SU-DHL-6 (cell line): ENCODE measurements at regions not wholly inside any gene's neighbourhood (a gene's known extent, or its start where the extent isn't known, plus 50 kb on each side); places are given as distances from the start of the nearest gene placed in this dataset.

Experiments
- H2AFZ ChIP-seq: fragments of 200-600 bp; sonication (generic); 2 replicates; pipeline ENCODE4 v1.6.1; 2014; ENCODE audit warnings: low read depth, mild to moderate bottlenecking, moderate library complexity, mixed read lengths, antibody characterized with exemption, low read length; ENCODE audit not compliant: severe bottlenecking
- H3F3A ChIP-seq: fragments of 200-600 bp; shearing (Covaris generic); 2 replicates; pipeline ENCODE4 v1.6.0; 2016; ENCODE audit warnings: antibody characterized with exemption, mild to moderate bottlenecking; ENCODE audit not compliant: insufficient read depth
- H3K27ac ChIP-seq: fragments of 200-600 bp; sonication (generic); 2 replicates; pipeline ENCODE4 v1.5.1; 2016; ENCODE audit warnings: low read depth, mild to moderate bottlenecking, low read length, moderate library complexity, mixed read lengths
- H3K27me3 ChIP-seq: fragments of 200-600 bp; sonication (generic), shearing (Covaris generic); 2 replicates; pipeline ENCODE4 v1.6.0; 2014; ENCODE audit warnings: mild to moderate bottlenecking, low read length
- H3K36me3 ChIP-seq: fragments of 200-600 bp; sonication (generic); 2 replicates; pipeline ENCODE4 v1.6.1; 2014; ENCODE audit warnings: mild to moderate bottlenecking, low read length, mixed read lengths
- H3K4me2 ChIP-seq: fragments of 300-600, 200-600 bp; shearing (Covaris generic), sonication (generic); 2 replicates; pipeline ENCODE4 v1.6.0; 2014; ENCODE audit warnings: low read length, low read depth, mild to moderate bottlenecking; ENCODE audit not compliant: poor library complexity, severe bottlenecking
- H3K4me3 ChIP-seq: fragments of 200-600 bp; sonication (generic); 2 replicates; pipeline ENCODE4 v1.5.1; 2014; ENCODE audit warnings: antibody characterized with exemption, low read length, mild to moderate bottlenecking, mixed read lengths; ENCODE audit not compliant: insufficient read depth, poor library complexity, severe bottlenecking
- H3K79me2 ChIP-seq: fragments of 200-600 bp; sonication (generic); 2 replicates; pipeline ENCODE4 v1.6.1; 2014; ENCODE audit warnings: mild to moderate bottlenecking, low read length, moderate library complexity; ENCODE audit not compliant: insufficient read depth
- H3K9ac ChIP-seq: fragments of 200-600 bp; sonication (generic); 2 replicates; pipeline ENCODE4 v1.7.0; 2014; ENCODE audit warnings: mild to moderate bottlenecking, low read length
- H3K9me2 ChIP-seq: fragments of 200-600 bp; sonication (generic); replicated peaks from 2 replicates; pipeline ENCODE4 v1.6.1; 2014; ENCODE audit warnings: low read length; ENCODE audit not compliant: insufficient read depth
- H3K9me3 ChIP-seq: fragments of 200-600 bp; sonication (generic); 2 replicates; pipeline ENCODE4 v1.6.1; 2014; ENCODE audit warnings: low read length, mixed read lengths; ENCODE audit not compliant: insufficient read depth
- H4K20me1 ChIP-seq: fragments of 200-600 bp; sonication (generic); 2 replicates; pipeline ENCODE4 v1.6.1; 2014; ENCODE audit warnings: low read depth, mild to moderate bottlenecking, antibody characterized with exemption, low read length, moderate library complexity, mixed read lengths
- EZH2phosphoT487 ChIP-seq: fragments of 200-600 bp; sonication (generic), shearing (Covaris generic); conservative IDR thresholded peaks from 2 replicates; pipeline ENCODE4 v1.6.1; 2018; ENCODE audit warnings: mild to moderate bottlenecking, antibody characterized with exemption, low read length, moderate library complexity, mixed read lengths
- TF ChIP-seq, protein P1 (sequence below): fragments of 200-600 bp; sonication (generic); IDR thresholded peaks from one replicate; pipeline ENCODE4 v1.5.1; 2017; ENCODE audit warnings: antibody characterized with exemption, mild to moderate bottlenecking, low read length, moderate library complexity; ENCODE audit not compliant: insufficient read depth, poor library complexity, severe bottlenecking

DNA sequence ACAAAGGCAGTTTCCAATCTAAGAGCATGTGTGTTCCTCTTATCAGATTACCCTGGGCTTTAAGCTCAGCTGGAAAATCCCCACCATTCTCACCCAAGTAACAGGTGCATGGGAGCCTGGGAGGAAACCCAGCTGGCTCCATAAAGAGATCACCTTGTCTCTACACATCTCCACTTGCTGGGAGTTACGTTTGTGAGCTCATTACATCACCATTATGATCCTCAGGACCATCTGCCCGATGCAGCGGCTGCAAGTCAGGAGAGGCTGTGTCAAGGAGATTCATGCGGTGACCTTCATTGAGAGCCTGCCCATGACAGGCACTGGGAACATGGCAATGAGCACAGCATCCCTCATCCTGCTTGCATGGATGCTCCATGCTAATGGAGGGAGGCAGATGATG is 618.0 kb downstream of the NPHP4 start:
- no peaks in the 10 kb centered on the region for H4K20me1 ChIP-seq
- no peak overlapping the region for H3K9ac ChIP-seq
- H3K27ac ChIP-seq = no peak overlapping the region
- H3F3A ChIP-seq = no peaks in the 10 kb centered on the region
- H3K4me3 ChIP-seq = no peak overlapping the region
- no peak for TF ChIP-seq EZH2phosphoT487
- TF ChIP-seq, protein P1, sequence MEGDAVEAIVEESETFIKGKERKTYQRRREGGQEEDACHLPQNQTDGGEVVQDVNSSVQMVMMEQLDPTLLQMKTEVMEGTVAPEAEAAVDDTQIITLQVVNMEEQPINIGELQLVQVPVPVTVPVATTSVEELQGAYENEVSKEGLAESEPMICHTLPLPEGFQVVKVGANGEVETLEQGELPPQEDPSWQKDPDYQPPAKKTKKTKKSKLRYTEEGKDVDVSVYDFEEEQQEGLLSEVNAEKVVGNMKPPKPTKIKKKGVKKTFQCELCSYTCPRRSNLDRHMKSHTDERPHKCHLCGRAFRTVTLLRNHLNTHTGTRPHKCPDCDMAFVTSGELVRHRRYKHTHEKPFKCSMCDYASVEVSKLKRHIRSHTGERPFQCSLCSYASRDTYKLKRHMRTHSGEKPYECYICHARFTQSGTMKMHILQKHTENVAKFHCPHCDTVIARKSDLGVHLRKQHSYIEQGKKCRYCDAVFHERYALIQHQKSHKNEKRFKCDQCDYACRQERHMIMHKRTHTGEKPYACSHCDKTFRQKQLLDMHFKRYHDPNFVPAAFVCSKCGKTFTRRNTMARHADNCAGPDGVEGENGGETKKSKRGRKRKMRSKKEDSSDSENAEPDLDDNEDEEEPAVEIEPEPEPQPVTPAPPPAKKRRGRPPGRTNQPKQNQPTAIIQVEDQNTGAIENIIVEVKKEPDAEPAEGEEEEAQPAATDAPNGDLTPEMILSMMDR = no peak
- no peaks in the 10 kb centered on the region for H3K9me3 ChIP-seq
- no peaks in the 10 kb centered on the region for H3K27me3 ChIP-seq
- no peaks in the 10 kb centered on the region for H3K36me3 ChIP-seq
- H3K9me2 ChIP-seq = no peaks in the 10 kb centered on the region
- no peaks in the 10 kb centered on the region for H3K79me2 ChIP-seq
- H3K4me2 ChIP-seq = no peak overlapping the region
- no peak overlapping the region for H2AFZ ChIP-seq

DNA sequence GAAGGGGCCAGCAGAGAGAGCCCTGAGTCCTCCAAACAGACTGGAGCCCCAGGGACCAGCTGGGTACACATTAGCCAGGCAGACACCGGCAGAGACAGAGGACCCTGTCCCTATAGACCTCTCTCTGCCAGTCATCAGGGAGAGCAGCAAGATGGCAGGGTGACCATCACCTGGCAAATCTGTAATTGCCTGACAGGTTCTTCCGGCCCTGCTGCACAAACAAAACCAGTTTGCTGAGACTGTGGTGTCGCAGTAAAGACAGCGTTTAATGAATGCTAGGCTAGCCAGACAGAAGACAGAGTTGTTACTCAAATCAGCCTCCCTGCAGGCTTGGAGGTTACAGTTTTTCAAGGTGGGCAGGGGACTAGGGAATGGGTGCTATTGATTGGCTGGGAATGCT is 618.9 kb downstream of the NPHP4 start:
- TF ChIP-seq, protein P1 = no peak
- TF ChIP-seq EZH2phosphoT487 = no peak
- H3K27ac ChIP-seq = no peak overlapping the region

DNA sequence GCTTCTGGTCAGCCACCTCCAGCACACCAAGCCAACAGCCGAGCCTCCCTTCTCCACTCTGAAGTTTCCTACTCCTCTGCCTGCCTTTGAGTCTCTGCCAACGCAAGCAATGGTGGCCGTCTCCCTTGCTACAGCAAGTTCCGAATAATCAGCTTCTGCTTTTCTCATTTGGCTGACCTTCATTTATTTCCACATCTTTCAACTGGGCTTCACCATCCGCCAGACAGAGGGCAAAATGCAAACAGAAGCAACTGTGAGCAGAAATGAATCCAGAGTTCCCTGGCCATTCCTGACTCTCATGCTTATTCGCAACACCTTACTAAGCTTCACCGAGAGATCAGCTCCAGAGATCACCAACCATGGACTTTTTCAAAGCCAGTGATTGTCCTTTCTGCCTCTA is 621.0 kb downstream of the NPHP4 start:
- H3K79me2 ChIP-seq = no peaks in the 10 kb centered on the region
- no peak overlapping the region for H3K4me3 ChIP-seq
- H3K36me3 ChIP-seq = no peaks in the 10 kb centered on the region
- TF ChIP-seq EZH2phosphoT487 = no peak
- TF ChIP-seq, protein P1 = no peak
- H3K9ac ChIP-seq = no peak overlapping the region
- no peaks in the 10 kb centered on the region for H3K27me3 ChIP-seq
- no peaks in the 10 kb centered on the region for H3K9me2 ChIP-seq
- no peaks in the 10 kb centered on the region for H4K20me1 ChIP-seq
- H3K27ac ChIP-seq = no peak overlapping the region
- H3K4me2 ChIP-seq = no peak overlapping the region
- no peaks in the 10 kb centered on the region for H3F3A ChIP-seq
- H2AFZ ChIP-seq = no peak overlapping the region
- H3K9me3 ChIP-seq = no peaks in the 10 kb centered on the region

More for the DNA sequence above, 618.9 kb downstream of the NPHP4 start:
- H3K4me2 ChIP-seq = no peak overlapping the region
- no peaks in the 10 kb centered on the region for H3K9me2 ChIP-seq
- no peaks in the 10 kb centered on the region for H3K79me2 ChIP-seq
- no peaks in the 10 kb centered on the region for H3K36me3 ChIP-seq
- no peaks in the 10 kb centered on the region for H4K20me1 ChIP-seq
- no peaks in the 10 kb centered on the region for H3K27me3 ChIP-seq
- no peaks in the 10 kb centered on the region for H3K9me3 ChIP-seq
- no peak overlapping the region for H3K9ac ChIP-seq
- no peaks in the 10 kb centered on the region for H3F3A ChIP-seq
- H2AFZ ChIP-seq = no peak overlapping the region
- no peak overlapping the region for H3K4me3 ChIP-seq
